ENCODE measurements at regions not wholly inside any gene's neighbourhood (a gene's known extent, or its start where the extent isn't known, plus 50 kb on each side); places are given as distances from the start of the nearest gene placed in this dataset.

DNA sequence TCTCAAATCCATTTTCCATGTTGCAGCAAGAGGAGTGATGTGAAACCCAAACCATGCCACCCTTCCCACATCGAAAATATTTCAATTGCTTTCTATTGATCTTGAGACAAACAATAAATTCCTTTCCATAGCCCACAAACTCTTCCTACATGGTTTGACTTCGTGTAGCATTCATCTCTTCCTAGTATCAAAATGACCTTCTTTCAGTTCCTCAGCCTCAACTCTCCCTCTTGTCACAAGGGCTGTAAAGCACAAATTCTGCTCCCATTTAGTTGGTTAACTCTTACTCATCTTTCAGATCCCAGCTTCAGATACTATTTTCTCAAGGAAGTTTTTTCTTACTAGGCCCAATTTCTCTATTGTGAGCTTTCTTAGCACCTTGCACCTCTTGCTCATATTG lies 99.0 kb downstream of the ZNF281 start:
- TF ChIP-seq, protein P1, sequence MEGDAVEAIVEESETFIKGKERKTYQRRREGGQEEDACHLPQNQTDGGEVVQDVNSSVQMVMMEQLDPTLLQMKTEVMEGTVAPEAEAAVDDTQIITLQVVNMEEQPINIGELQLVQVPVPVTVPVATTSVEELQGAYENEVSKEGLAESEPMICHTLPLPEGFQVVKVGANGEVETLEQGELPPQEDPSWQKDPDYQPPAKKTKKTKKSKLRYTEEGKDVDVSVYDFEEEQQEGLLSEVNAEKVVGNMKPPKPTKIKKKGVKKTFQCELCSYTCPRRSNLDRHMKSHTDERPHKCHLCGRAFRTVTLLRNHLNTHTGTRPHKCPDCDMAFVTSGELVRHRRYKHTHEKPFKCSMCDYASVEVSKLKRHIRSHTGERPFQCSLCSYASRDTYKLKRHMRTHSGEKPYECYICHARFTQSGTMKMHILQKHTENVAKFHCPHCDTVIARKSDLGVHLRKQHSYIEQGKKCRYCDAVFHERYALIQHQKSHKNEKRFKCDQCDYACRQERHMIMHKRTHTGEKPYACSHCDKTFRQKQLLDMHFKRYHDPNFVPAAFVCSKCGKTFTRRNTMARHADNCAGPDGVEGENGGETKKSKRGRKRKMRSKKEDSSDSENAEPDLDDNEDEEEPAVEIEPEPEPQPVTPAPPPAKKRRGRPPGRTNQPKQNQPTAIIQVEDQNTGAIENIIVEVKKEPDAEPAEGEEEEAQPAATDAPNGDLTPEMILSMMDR (IDR thresholded peaks at IDR 0.05) = no peak
- TF ChIP-seq EP300 (IDR thresholded peaks at IDR 0.05) = no peak
- no peak for TF ChIP-seq POLR2A (IDR thresholded peaks at IDR 0.05)

Data from upper lobe of left lung (tissue), 4 donors.